ENCODE measurements at regions not wholly inside any gene's neighbourhood (a gene's known extent, or its start where the extent isn't known, plus 50 kb on each side); places are given as distances from the start of the nearest gene placed in this dataset.

- TF ChIP-seq USF2 (IDR thresholded peaks at IDR 0.05; ENCODE audit: low read length): no peak
- TF ChIP-seq JUND (IDR thresholded peaks at IDR 0.05; ENCODE audit: low read length): no peak
- no peak for TF ChIP-seq EZH2 (IDR thresholded peaks at IDR 0.05; ENCODE audit: low read depth, low read length, severe bottlenecking)
- TF ChIP-seq CTCF (IDR thresholded peaks at IDR 0.05; ENCODE audit: control extremely low read depth in 1 of 3, insufficient read depth in 1 of 3, low read depth in 1 of 3, low read length in 3 of 3): peak in 2 of 3 experiments; percentile 39 to 40; a peak in 3 of 4 replicates
- no peak for TF ChIP-seq JUN (IDR thresholded peaks at IDR 0.05; ENCODE audit: low read depth, low read length)
- no peak for TF ChIP-seq HDAC2 (IDR thresholded peaks at IDR 0.05; ENCODE audit: borderline replicate concordance in 1 of 2, low read depth in 2 of 2, low read length in 2 of 2)
- no peak for TF ChIP-seq POLR2AphosphoS5 (IDR thresholded peaks at IDR 0.05; ENCODE audit: low read depth, low read length)
These were observed 124.5 kb upstream of the FAM20C start for GRCh38 chr7:67661-68395.

Measured in H1 (cell line).